Ishikawa (cell line): ENCODE measurements at regions not wholly inside any gene's neighbourhood (a gene's known extent, or its start where the extent isn't known, plus 50 kb on each side); places are given as distances from the start of the nearest gene placed in this dataset.

Experiments used
- CREB1 ChIP-seq: IDR thresholded peaks from 2 replicates; pipeline ENCODE4 v1.6.1; 2012; ENCODE audit warnings: low read depth
- EP300 ChIP-seq: IDR thresholded peaks from 2 replicates; pipeline ENCODE4 v1.6.1; 2012; ENCODE audit warnings: borderline replicate concordance
- RAD21 ChIP-seq: IDR thresholded peaks from 2 replicates; pipeline ENCODE4 v1.6.1; 2012; ENCODE audit warnings: low read depth
- TAF1 ChIP-seq: IDR thresholded peaks from 2 replicates; pipeline ENCODE4 v1.6.1; 2012; ENCODE audit warnings: low read depth, mild to moderate bottlenecking
- YY1 ChIP-seq: IDR thresholded peaks from 2 replicates; pipeline ENCODE4 v1.6.1; 2012; ENCODE audit warnings: low read depth

DNA sequence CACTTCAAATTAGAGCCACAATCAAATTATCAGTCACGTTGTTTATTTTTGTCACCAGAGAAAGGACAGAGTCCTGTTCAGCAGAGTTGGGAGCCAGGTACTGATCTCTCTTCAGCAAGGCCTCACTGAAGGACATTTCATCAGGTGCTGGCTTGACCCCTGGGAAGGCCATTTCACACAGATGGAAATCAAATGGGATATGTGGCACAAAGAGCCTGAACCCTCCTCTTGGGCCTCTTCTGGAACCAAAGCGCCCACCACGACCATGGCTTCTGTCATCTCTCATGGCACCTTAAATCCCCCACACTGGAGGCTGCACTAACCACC, 121.5 kb downstream of the PTCSC3 start:
- TF ChIP-seq TAF1 (no peak), RAD21 (no peak), CREB1 (no peak), EP300 (no peak), YY1 (no peak)
